ENCODE measurements at regions not wholly inside any gene's neighbourhood (a gene's known extent, or its start where the extent isn't known, plus 50 kb on each side); places are given as distances from the start of the nearest gene placed in this dataset.

- peaks cover 29% of the 10 kb centered on the region for H3K27me3 ChIP-seq
- H3K27ac ChIP-seq: no peak overlapping the region
- DNase-seq (ENCODE audit: low read depth in 1 of 2, low spot score in 1 of 2): no peak
- no peak for TF ChIP-seq CTCF (IDR thresholded peaks at IDR 0.05; ENCODE audit: low read depth, low read length)
- no peaks in the 10 kb centered on the region for H3K36me3 ChIP-seq
- H3K4me3 ChIP-seq: no peak overlapping the region
- H3K9me3 ChIP-seq (ENCODE audit: low read depth): no peaks in the 10 kb centered on the region
- H3K4me1 ChIP-seq (ENCODE audit: low read depth): no peaks in the 10 kb centered on the region
Observed at GRCh38 chr1:17973694-17974093, 133.9 kb upstream of the IGSF21 start.

GRCh38 chr1:17976854-17977253, 130.7 kb upstream of the IGSF21 start:
- H3K27ac ChIP-seq: no peak overlapping the region
- no peak for TF ChIP-seq CTCF (IDR thresholded peaks at IDR 0.05; ENCODE audit: low read depth, low read length)
- peaks cover 34% of the 10 kb centered on the region for H3K27me3 ChIP-seq
- H3K4me1 ChIP-seq (ENCODE audit: low read depth): no peaks in the 10 kb centered on the region
- H3K9me3 ChIP-seq (ENCODE audit: low read depth): no peaks in the 10 kb centered on the region
- no peak overlapping the region for H3K4me3 ChIP-seq
- no peak for DNase-seq (ENCODE audit: low read depth in 1 of 2, low spot score in 1 of 2)
- H3K36me3 ChIP-seq: no peaks in the 10 kb centered on the region

- Histone ChIP-seq H3K4me3 (no peak overlapping the region), H3K27me3 (peaks cover 34% of the 10 kb centered on the region), H3K36me3 (no peaks in the 10 kb centered on the region), H3K9me3 (ENCODE audit: low read depth) (no peaks in the 10 kb centered on the region), H3K27ac (no peak overlapping the region), H3K4me1 (ENCODE audit: low read depth) (no peaks in the 10 kb centered on the region)
- DNase-seq (ENCODE audit: low read depth in 1 of 2, low spot score in 1 of 2): no peak
- TF ChIP-seq CTCF (IDR thresholded peaks at IDR 0.05; ENCODE audit: low read depth, low read length): no peak
Observed at GRCh38 chr1:17978016-17978415, 129.6 kb upstream of the IGSF21 start.

GRCh38 chr1:17979815-17980214, 127.8 kb upstream of the IGSF21 start:
- no peaks in the 10 kb centered on the region for H3K9me3 ChIP-seq (ENCODE audit: low read depth)
- H3K27ac ChIP-seq: no peak overlapping the region
- DNase-seq (ENCODE audit: low read depth in 1 of 2, low spot score in 1 of 2): no peak
- H3K4me1 ChIP-seq (ENCODE audit: low read depth): no peaks in the 10 kb centered on the region
- no peak for TF ChIP-seq CTCF (IDR thresholded peaks at IDR 0.05; ENCODE audit: low read depth, low read length)
- H3K27me3 ChIP-seq: peaks cover 19% of the 10 kb centered on the region
- no peaks in the 10 kb centered on the region for H3K36me3 ChIP-seq
- H3K4me3 ChIP-seq: no peak overlapping the region

GRCh38 chr1:17982197-17982596, 125.4 kb upstream of the IGSF21 start:
- Histone ChIP-seq H3K4me3 (no peak overlapping the region), H3K27ac (no peak overlapping the region), H3K36me3 (no peaks in the 10 kb centered on the region), H3K4me1 (ENCODE audit: low read depth) (no peaks in the 10 kb centered on the region), H3K9me3 (ENCODE audit: low read depth) (no peaks in the 10 kb centered on the region), H3K27me3 (peaks cover 8% of the 10 kb centered on the region)
- DNase-seq (ENCODE audit: low read depth in 1 of 2, low spot score in 1 of 2): no peak
- TF ChIP-seq CTCF (IDR thresholded peaks at IDR 0.05; ENCODE audit: low read depth, low read length): no peak

GRCh38 chr1:17984583-17984982, 123.0 kb upstream of the IGSF21 start:
- no peaks in the 10 kb centered on the region for H3K9me3 ChIP-seq (ENCODE audit: low read depth)
- H3K27ac ChIP-seq: no peak overlapping the region
- H3K4me3 ChIP-seq: no peak overlapping the region
- H3K27me3 ChIP-seq: peaks cover 8% of the 10 kb centered on the region
- H3K4me1 ChIP-seq (ENCODE audit: low read depth): no peaks in the 10 kb centered on the region
- peak; percentile 49 for TF ChIP-seq CTCF (IDR thresholded peaks at IDR 0.05; ENCODE audit: low read depth, low read length)
- no peaks in the 10 kb centered on the region for H3K36me3 ChIP-seq
- peak; percentile 14 to 47 for DNase-seq (ENCODE audit: low read depth in 1 of 2, low spot score in 1 of 2)
